Stromal cell of bone marrow (primary cell): ENCODE measurements at regions not wholly inside any gene's neighbourhood (a gene's known extent, or its start where the extent isn't known, plus 50 kb on each side); places are given as distances from the start of the nearest gene placed in this dataset.

Experiments used
- DNase-seq: peaks from one replicate; pipeline ENCODE4 v3.0.0-alpha.2; 2012; ENCODE audit warnings: low read depth

GRCh38 chr1:60126723-60127122 is 53.2 kb upstream of the C1orf87 start:
- no peak for DNase-seq
